Endothelial cell of umbilical vein (primary cell): ENCODE measurements at regions not wholly inside any gene's neighbourhood (a gene's known extent, or its start where the extent isn't known, plus 50 kb on each side); places are given as distances from the start of the nearest gene placed in this dataset.

ENCODE experiments used
- BruUV-seq: library from RNA; stranded (reverse); fragments of 400-500 nt; replicated peaks from 2 replicates; lab custom pipeline; 2021; lab: Mats Ljungman, UMichigan
- CTCF ChIA-PET: fragments of 300-600, 350-600 bp; sonication (Branson Sonifier 250); formaldehyde crosslinking; loops from one replicate; lab custom pipeline; 2021; ENCODE audit warnings: antibody characterized with exemption, inconsistent platforms; lab: Charles Lee
- POLR2A ChIA-PET: fragments of 300-600, 350-600 bp; sonication (Branson Sonifier 250); formaldehyde crosslinking; loops from one replicate; lab custom pipeline; 2021; ENCODE audit warnings: antibody characterized with exemption, inconsistent platforms; lab: Charles Lee
- DNase-seq: peaks from one replicate; pipeline ENCODE4 v3.0.0-alpha.2; 2011; ENCODE audit warnings: low read depth, low spot score
- FAIRE-seq: peaks from 2 replicates; lab custom pipeline; 2011; peaks lifted over from hg19 to GRCh38; lab: Jason Lieb, UNC
- H2AFZ ChIP-seq: 2 replicates; pipeline ENCODE4 v1.6.0; 2012; ENCODE audit warnings: low read depth, low read length, control low read depth, inconsistent platforms
- H3K27ac ChIP-seq: 2 replicates; pipeline ENCODE4 v1.5.1; 2011; ENCODE audit warnings: low read depth, mild to moderate bottlenecking, control low read depth, low read length, moderate library complexity; ENCODE audit not compliant: insufficient read depth
- H3K27me3 ChIP-seq, 2 experiments: 2 replicates each; pipeline versions ENCODE4 v1.6.0 to v1.6.1; 2011; ENCODE audit warnings: low read length in 2 of 2, mixed read lengths in 1 of 2; ENCODE audit not compliant: control insufficient read depth in 2 of 2, insufficient read depth in 2 of 2
- H3K36me3 ChIP-seq, 2 experiments: 2 replicates in 1 of 2; 3 replicates in 1 of 2; pipeline ENCODE4 v1.5.1; 2011; ENCODE audit warnings: low read length in 2 of 2, mild to moderate bottlenecking in 1 of 2, moderate library complexity in 1 of 2; ENCODE audit not compliant: control insufficient read depth in 2 of 2, insufficient read depth in 2 of 2; ENCODE audit errors: extremely low read depth in 1 of 2
- H3K4me1 ChIP-seq: 3 replicates; pipeline ENCODE4 v1.5.1; 2011; ENCODE audit warnings: mild to moderate bottlenecking, low read length; ENCODE audit not compliant: control insufficient read depth, insufficient read depth; ENCODE audit errors: extremely low read depth
- H3K4me2 ChIP-seq: 2 replicates; pipeline ENCODE4 v1.6.1; 2011; ENCODE audit warnings: low read length, control low read depth, mixed read lengths; ENCODE audit not compliant: insufficient read depth
- H3K4me3 ChIP-seq, 3 experiments: fragments of 200-600 bp in 1 of 3; sonication (generic), shearing (Covaris generic) in 1 of 3; replicated peaks in 1 of 3; 2 replicates each; pipeline ENCODE4 v1.5.1; 2011 to 2016; ENCODE audit warnings: control low read depth in 3 of 3, low read length in 3 of 3, mild to moderate bottlenecking in 2 of 3, inconsistent platforms in 1 of 3, low read depth in 1 of 3, moderate library complexity in 1 of 3; ENCODE audit not compliant: insufficient read depth in 1 of 3
- H3K79me2 ChIP-seq: 2 replicates; pipeline ENCODE4 v1.6.0; 2012; ENCODE audit warnings: low read length, inconsistent platforms; ENCODE audit not compliant: control insufficient read depth, insufficient read depth
- H3K9ac ChIP-seq: replicated peaks from 2 replicates; pipeline ENCODE3; 2011; ENCODE audit warnings: low read length, control low read depth; ENCODE audit not compliant: insufficient read depth; ENCODE audit errors: extremely low read depth
- H3K9me1 ChIP-seq: replicated peaks from 3 replicates; pipeline ENCODE4 v1.6.0; 2011; ENCODE audit warnings: mild to moderate bottlenecking, low read length; ENCODE audit not compliant: control insufficient read depth, insufficient read depth; ENCODE audit errors: extremely low read depth
- H3K9me3 ChIP-seq: replicated peaks from 2 replicates; pipeline ENCODE4 v1.5.1; 2012; ENCODE audit warnings: low read length, inconsistent platforms; ENCODE audit not compliant: control insufficient read depth, insufficient read depth
- H4K20me1 ChIP-seq: replicated peaks from 2 replicates; pipeline ENCODE3; 2011; ENCODE audit warnings: mild to moderate bottlenecking, low read length; ENCODE audit not compliant: control insufficient read depth, insufficient read depth; ENCODE audit errors: extremely low read depth
- CTCF ChIP-seq, 2 donors: IDR thresholded peaks; 1 replicate in 1 of 2; 2 replicates in 1 of 2; pipeline ENCODE4 v1.5.1; 2011; ENCODE audit warnings: low read length in 2 of 2, mild to moderate bottlenecking in 2 of 2, moderate library complexity in 2 of 2, control low read depth in 1 of 2, inconsistent platforms in 1 of 2, low read depth in 1 of 2; ENCODE audit not compliant: insufficient read depth in 1 of 2; ENCODE audit errors: extremely low read depth in 1 of 2
- EZH2 ChIP-seq: IDR thresholded peaks from 2 replicates; pipeline ENCODE4 v1.6.1; 2012; ENCODE audit warnings: borderline replicate concordance, low read depth, mild to moderate bottlenecking, moderate library complexity, low read length, inconsistent platforms; ENCODE audit not compliant: severe bottlenecking
- FOS ChIP-seq: IDR thresholded peaks from 2 replicates; pipeline ENCODE4 v1.6.1; 2011; ENCODE audit warnings: mild to moderate bottlenecking, low read length, moderate library complexity, borderline replicate concordance; ENCODE audit not compliant: insufficient read depth
- GATA2 ChIP-seq: IDR thresholded peaks from 2 replicates; pipeline ENCODE4 v1.7.0; 2011; ENCODE audit warnings: low read depth, mild to moderate bottlenecking, moderate library complexity, mixed read lengths, low read length; ENCODE audit not compliant: insufficient read length, insufficient read depth
- JUN ChIP-seq: IDR thresholded peaks from 2 replicates; pipeline ENCODE4 v1.6.1; 2011; ENCODE audit warnings: borderline replicate concordance, low read depth; ENCODE audit not compliant: insufficient read length, insufficient read depth
- MAX ChIP-seq: IDR thresholded peaks from 2 replicates; pipeline ENCODE4 v1.6.1; 2011; ENCODE audit not compliant: insufficient read depth, insufficient read length
- MYC ChIP-seq: IDR thresholded peaks from one replicate; pipeline ENCODE4 v1.6.1; 2011; ENCODE audit warnings: mild to moderate bottlenecking, low read depth, low read length
- POLR2A ChIP-seq: IDR thresholded peaks from 2 replicates; pipeline ENCODE4 v1.6.1; 2012; ENCODE audit warnings: low read depth, mild to moderate bottlenecking, control low read depth, low read length
- POLR2AphosphoS5 ChIP-seq: IDR thresholded peaks from 2 replicates; pipeline ENCODE4 v1.6.1; 2012; ENCODE audit warnings: low read depth, mild to moderate bottlenecking, control low read depth, low read length, moderate library complexity; ENCODE audit not compliant: insufficient read depth
- dilution Hi-C: fragments of 300-500 bp; cut with MboI; formaldehyde crosslinking; loops from one replicate; pipeline ENCODE4 v1.15.0; 2019; ENCODE audit warnings: low sequenced_read_pairs; ENCODE audit not compliant: extremely low pct_ligation_motif_present
- intact Hi-C: fragments of 100-400 bp; cut with micrococcal nuclease; formaldehyde crosslinking; loops from one replicate; pipeline ENCODE4 v1.10.0; 2022

- Histone ChIP-seq H3K27me3 (no peaks in the 10 kb centered on the region), H4K20me1 (no peaks in the 10 kb centered on the region), H3K4me2 (no peak overlapping the region), H3K9me3 (peaks cover 2% of the 10 kb centered on the region), H3K4me1 (peaks cover 18% of the 10 kb centered on the region), H3K36me3 (no peaks in the 10 kb centered on the region), H2AFZ (no peak overlapping the region), H3K27ac (no peak overlapping the region), H3K9ac (no peak overlapping the region), H3K79me2 (no peaks in the 10 kb centered on the region), H3K4me3 (no peak overlapping the region), H3K9me1 (no peaks in the 10 kb centered on the region)
- dilution Hi-C loops (no loop called here), intact Hi-C loops (no loop called here)
- POLR2A ChIA-PET, result no interaction called here
- BruUV-seq, result no TSS peak
- no peak for FAIRE-seq
- CTCF ChIA-PET, result interaction anchor here (0.8 to 1.8 kb wide), 8 partner anchors 9 to 268 kb away, joined by 3 to 8 read pairs (median 4); no protein-coding TSS in a partner anchor
- DNase-seq, result peak; percentile 48
- TF ChIP-seq POLR2A (no peak), CTCF (IDR thresholded peaks at IDR 0.05; ENCODE audit: extremely low read depth in 1 of 2, insufficient read depth in 1 of 2, low read depth in 1 of 2, low read length in 2 of 2) (no peak), MAX (no peak), JUN (no peak), FOS (no peak)
Measured at GRCh38 chr3:194046995-194047645, 88.8 kb upstream of the HES1 start.

GRCh38 chr3:194049394-194049793 is 86.6 kb upstream of the HES1 start:
- TF ChIP-seq MYC, result no peak
- TF ChIP-seq POLR2AphosphoS5, result no peak
- no peak for TF ChIP-seq CTCF (IDR thresholded peaks at IDR 0.05; ENCODE audit: extremely low read depth in 1 of 2, insufficient read depth in 1 of 2, low read depth in 1 of 2, low read length in 2 of 2)
- TF ChIP-seq GATA2, result no peak
- no peak for TF ChIP-seq FOS
- no peak for TF ChIP-seq MAX
- TF ChIP-seq EZH2, result no peak
- no peak for TF ChIP-seq JUN
- no peak for TF ChIP-seq POLR2A
- Histone ChIP-seq H3K9ac (no peak overlapping the region), H3K4me3 (no peak overlapping the region), H3K27ac (no peak overlapping the region), H3K9me1 (no peaks in the 10 kb centered on the region), H3K9me3 (peaks cover 2% of the 10 kb centered on the region), H2AFZ (no peak overlapping the region), H3K79me2 (no peaks in the 10 kb centered on the region), H4K20me1 (no peaks in the 10 kb centered on the region), H3K4me2 (no peak overlapping the region), H3K27me3 (no peaks in the 10 kb centered on the region), H3K36me3 (no peaks in the 10 kb centered on the region), H3K4me1 (no peaks in the 10 kb centered on the region)
- FAIRE-seq, result no peak
- ChIA-PET CTCF (no interaction called here), POLR2A (interaction anchor here (0.6 kb wide), 1 partner anchor 9 kb away, joined by 4 read pairs; no protein-coding TSS in a partner anchor)
- intact Hi-C loops (no loop called here), dilution Hi-C loops (no loop called here)
- BruUV-seq, result no TSS peak
- no peak for DNase-seq
